Right kidney (tissue), 1 donor: ENCODE measurements at regions not wholly inside any gene's neighbourhood (a gene's known extent, or its start where the extent isn't known, plus 50 kb on each side); places are given as distances from the start of the nearest gene placed in this dataset.

Experiments
- DNase-seq: peaks from one replicate; pipeline ENCODE4 v3.0.0-alpha.2; 2016

- DNase-seq, result no peak
Observed at GRCh38 chr9:91024841-91025240, 223.2 kb downstream of the SYK start.

GRCh38 chr9:91025856-91026255, 224.2 kb downstream of the SYK start:
- no peak for DNase-seq

- no peak for DNase-seq
Observed at GRCh38 chr9:91026266-91026665, 224.6 kb downstream of the SYK start.

DNA sequence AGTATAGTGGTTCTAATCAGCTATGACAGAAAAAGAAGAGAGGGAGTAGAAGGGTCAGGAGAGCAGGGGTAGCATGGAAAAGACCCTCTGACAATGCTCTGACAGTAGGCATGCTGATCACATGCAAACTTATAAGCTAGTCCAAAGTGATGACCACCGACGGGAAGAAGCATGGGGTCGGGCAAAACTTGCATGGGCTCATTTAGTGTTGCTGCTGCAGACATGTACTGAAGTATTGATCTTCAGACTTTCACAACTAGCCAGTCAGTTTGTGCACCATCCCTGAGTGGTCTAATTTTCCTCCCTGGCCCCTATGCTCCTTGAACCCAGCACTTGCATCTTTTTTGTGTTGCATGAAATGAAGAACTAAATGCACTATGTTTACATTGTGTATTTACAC, 225.4 kb downstream of the SYK start:
- no peak for DNase-seq

DNA sequence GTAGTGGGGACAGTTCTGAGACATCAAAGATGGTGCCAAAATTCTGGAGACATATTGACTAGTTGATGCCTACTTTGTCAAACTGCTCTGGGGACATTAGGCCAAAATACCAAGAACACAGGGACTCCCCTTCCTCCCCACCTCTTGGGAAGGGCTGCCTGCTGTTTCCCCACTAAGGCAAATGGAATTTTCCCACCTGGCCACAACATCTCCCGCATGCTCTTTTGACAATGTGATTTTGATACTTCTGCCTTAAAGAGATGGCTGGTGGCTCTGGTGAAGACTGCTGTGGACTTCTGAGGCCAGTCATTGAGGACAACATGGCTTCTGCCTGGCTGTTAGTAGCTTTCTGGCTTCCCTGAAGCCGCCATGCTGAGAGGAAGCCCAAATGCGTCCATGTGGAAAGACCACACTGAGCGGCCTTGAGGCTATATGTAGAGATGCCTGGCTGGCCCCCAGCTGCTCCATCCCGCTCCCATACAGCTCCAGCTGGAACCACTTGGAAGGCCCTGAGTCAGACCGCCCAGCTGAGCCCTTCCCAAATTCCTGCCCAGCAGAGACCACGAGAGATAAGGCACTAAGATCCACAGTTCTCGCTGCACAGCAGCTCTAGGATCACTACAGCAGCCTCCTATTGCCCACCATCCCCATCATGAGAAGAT, 226.7 kb downstream of the SYK start:
- DNase-seq, result no peak

- DNase-seq, result no peak
Observed at GRCh38 chr9:91029650-91030361, 228.2 kb downstream of the SYK start.

DNA sequence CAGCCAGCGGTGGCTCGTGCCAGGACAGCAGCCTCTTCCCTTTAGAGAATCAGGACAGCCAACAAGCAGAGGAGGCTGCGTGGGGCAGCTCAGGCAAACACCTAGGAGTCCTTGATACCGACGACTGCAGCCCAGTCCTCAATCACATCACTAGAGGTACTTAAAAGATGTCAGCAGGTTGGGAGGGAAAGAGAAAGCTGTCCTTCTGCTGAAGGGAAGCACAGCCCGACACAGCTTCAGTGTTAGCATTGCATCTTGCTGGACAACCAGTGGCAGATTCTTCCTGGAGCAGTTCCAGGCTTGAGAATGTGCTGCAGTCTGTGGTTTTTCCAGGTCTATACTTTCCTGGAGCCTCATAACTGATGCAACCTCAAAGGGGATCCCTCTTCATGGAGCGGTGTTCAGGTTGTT, 230.5 kb downstream of the SYK start:
- no peak for DNase-seq

DNA sequence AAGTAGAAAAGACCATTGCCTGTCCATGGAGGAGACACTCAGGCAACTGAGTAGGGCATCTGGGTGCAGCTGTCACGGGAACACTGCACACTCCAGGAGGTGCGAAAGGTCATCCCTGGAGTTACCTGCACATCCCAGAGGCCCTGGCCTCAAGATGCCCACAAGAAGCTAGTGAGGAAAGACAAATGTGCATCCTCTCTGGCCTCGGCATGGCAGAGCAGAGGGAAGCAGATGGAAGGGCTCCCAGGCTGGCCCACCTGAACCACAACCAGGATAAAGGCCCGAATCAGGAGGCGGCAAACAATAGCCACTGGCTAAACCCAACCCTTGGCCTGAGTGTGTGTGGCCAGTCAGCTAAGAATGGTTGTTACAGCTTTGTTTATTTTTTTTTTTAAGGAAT, 231.7 kb downstream of the SYK start:
- DNase-seq, result no peak

- DNase-seq, result no peak
Observed at GRCh38 chr9:91033797-91034196, 232.2 kb downstream of the SYK start.

DNA sequence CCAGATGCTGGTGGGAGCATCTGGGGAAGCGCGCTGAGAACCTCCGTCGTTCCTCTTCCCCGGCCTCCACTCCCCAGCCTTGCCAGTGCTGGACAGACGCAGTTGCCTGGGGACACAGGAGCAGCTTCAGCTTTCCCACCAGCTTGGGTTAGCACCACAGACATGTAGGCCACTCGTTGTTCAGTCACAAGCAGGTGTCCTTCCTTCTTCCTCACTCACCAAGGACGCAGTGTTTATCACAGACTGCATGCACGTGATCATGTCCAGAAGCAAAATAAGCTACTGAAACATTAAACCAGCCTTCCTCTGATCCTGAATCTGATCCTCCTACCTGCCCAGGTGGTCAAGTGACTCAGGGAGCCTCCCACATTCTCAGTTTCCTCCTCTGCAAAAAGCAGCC, 232.9 kb downstream of the SYK start:
- DNase-seq, result no peak

GRCh38 chr9:91034976-91035824, 233.6 kb downstream of the SYK start:
- DNase-seq, result no peak

- no peak for DNase-seq
Observed at GRCh38 chr9:91035825-91036208, 234.2 kb downstream of the SYK start.

DNA sequence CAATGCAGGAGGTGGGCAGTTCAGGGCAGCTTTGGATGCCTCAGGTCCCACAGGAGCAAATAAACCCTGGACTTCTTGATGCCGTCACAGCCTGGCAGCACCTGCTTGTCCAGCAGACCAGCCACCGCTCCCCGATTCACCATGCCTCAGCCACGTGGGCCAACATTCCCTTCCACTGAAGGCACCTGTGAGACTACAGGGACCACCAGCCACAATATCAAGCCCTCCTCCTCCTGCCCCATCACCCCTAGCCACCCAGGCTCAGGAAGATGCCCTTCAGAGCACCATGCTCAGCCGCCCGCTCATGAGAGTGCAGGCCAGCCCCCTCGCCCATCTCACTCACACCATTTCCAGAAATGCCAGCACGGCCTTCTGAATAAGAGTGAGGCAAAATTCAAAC, 234.7 kb downstream of the SYK start:
- no peak for DNase-seq

DNA sequence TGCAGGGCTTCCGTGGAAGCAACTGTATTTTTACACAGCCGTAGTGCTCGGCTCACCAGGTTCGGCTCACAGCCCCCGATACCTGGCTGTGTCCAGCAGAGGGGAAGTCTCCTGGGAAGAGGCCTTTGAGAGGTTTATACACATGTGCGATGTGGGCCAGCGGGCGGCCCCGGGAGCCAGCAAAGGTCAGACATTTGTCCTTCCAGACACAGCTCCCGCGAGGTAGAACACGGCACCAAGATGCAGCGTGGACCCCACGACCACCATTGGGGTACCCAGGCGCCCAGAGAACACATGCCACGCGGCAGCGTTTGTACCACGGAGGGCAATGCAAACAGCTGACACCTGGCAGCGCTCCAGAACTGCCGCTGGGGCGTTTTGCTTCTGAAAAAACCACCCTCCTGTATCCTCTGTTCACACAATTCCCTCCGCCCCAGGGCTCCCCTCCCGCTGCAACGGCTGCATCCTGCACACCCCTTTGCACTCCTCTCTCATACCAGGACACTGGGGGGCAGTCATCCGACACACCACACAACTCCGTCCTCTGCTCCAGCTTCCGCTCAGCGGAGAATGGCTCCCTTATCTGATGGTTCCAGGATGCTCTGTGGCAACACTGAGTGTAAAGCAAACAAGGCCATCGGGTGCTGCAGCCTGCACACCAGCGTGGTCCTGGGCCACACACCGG, 235.3 kb downstream of the SYK start:
- peak; percentile 69 for DNase-seq

- DNase-seq, result peak; percentile 35
Observed at GRCh38 chr9:91037511-91038482, 236.2 kb downstream of the SYK start.

DNA sequence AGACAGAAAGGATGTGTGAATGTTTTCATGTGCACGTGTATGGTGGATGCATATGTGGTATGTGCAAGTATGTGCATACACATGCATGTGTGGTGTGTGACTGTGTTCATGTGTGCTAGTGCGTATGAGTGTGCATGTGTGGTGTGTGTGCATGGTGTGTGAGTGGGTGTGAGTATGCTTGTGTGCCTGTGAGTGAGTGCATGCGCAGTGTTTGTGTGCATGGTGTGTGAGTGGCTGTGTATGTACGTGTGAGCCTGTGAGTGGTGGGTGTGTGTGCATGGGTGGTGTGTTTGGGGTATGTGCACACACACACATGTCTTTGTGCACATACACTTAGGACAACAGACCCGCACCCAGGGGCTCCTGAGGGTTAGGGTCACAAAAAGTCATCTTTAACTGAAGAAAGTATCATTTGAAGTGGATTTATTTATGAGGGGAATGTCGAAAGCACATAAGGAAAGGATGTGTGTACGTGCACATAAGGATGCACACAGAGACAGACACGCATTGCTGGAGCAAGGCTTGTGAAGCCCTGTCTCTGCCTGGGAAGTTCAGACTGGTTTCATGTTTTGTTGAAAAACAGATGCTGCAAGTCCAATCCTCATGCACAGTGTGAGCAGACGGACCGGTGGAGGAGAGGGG, 237.0 kb downstream of the SYK start:
- no peak for DNase-seq

- no peak for DNase-seq
Observed at GRCh38 chr9:91039125-91039834, 237.7 kb downstream of the SYK start.

DNA sequence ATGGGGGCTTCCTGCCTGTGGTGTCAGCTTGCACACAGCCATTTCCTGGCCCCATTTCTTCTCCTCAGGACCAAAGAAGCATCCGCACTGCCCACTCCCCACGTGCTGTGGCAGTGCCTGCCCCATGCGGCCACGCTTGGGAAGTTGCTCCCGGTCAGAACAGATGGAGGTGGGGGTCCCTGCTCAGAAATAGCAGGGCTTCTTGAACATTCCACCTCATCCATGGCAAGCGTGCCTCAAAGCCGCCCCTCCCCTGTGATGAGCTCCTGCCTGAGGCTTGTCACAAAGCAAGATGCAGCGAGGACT, 238.2 kb downstream of the SYK start:
- DNase-seq, result no peak

GRCh38 chr9:91040371-91041215, 239.0 kb downstream of the SYK start:
- no peak for DNase-seq

GRCh38 chr9:91042024-91042423, 240.4 kb downstream of the SYK start:
- no peak for DNase-seq
